ENCODE measurements at regions not wholly inside any gene's neighbourhood (a gene's known extent, or its start where the extent isn't known, plus 50 kb on each side); places are given as distances from the start of the nearest gene placed in this dataset.

DNA sequence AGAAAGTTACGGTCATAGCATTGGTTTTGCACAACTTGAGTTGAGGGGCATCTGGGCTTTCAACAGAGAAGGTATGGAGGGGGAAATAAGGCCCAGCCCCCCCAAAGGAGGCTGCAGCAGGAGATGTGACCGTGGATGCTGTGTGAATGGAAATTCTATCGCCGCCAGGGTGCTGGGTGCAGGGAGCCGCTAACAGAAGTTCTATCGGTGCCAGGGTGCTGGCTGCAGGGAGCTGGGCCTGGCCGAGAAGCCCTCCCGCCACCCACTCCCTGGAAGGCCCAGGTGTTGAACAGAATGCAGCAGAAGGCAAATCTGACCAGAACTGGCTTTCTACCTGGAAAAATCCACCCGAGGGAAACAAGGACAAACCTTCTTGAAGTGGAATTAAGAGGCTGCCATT lies 115.0 kb downstream of the SHANK2 start (continued):
- TF ChIP-seq, protein P1, sequence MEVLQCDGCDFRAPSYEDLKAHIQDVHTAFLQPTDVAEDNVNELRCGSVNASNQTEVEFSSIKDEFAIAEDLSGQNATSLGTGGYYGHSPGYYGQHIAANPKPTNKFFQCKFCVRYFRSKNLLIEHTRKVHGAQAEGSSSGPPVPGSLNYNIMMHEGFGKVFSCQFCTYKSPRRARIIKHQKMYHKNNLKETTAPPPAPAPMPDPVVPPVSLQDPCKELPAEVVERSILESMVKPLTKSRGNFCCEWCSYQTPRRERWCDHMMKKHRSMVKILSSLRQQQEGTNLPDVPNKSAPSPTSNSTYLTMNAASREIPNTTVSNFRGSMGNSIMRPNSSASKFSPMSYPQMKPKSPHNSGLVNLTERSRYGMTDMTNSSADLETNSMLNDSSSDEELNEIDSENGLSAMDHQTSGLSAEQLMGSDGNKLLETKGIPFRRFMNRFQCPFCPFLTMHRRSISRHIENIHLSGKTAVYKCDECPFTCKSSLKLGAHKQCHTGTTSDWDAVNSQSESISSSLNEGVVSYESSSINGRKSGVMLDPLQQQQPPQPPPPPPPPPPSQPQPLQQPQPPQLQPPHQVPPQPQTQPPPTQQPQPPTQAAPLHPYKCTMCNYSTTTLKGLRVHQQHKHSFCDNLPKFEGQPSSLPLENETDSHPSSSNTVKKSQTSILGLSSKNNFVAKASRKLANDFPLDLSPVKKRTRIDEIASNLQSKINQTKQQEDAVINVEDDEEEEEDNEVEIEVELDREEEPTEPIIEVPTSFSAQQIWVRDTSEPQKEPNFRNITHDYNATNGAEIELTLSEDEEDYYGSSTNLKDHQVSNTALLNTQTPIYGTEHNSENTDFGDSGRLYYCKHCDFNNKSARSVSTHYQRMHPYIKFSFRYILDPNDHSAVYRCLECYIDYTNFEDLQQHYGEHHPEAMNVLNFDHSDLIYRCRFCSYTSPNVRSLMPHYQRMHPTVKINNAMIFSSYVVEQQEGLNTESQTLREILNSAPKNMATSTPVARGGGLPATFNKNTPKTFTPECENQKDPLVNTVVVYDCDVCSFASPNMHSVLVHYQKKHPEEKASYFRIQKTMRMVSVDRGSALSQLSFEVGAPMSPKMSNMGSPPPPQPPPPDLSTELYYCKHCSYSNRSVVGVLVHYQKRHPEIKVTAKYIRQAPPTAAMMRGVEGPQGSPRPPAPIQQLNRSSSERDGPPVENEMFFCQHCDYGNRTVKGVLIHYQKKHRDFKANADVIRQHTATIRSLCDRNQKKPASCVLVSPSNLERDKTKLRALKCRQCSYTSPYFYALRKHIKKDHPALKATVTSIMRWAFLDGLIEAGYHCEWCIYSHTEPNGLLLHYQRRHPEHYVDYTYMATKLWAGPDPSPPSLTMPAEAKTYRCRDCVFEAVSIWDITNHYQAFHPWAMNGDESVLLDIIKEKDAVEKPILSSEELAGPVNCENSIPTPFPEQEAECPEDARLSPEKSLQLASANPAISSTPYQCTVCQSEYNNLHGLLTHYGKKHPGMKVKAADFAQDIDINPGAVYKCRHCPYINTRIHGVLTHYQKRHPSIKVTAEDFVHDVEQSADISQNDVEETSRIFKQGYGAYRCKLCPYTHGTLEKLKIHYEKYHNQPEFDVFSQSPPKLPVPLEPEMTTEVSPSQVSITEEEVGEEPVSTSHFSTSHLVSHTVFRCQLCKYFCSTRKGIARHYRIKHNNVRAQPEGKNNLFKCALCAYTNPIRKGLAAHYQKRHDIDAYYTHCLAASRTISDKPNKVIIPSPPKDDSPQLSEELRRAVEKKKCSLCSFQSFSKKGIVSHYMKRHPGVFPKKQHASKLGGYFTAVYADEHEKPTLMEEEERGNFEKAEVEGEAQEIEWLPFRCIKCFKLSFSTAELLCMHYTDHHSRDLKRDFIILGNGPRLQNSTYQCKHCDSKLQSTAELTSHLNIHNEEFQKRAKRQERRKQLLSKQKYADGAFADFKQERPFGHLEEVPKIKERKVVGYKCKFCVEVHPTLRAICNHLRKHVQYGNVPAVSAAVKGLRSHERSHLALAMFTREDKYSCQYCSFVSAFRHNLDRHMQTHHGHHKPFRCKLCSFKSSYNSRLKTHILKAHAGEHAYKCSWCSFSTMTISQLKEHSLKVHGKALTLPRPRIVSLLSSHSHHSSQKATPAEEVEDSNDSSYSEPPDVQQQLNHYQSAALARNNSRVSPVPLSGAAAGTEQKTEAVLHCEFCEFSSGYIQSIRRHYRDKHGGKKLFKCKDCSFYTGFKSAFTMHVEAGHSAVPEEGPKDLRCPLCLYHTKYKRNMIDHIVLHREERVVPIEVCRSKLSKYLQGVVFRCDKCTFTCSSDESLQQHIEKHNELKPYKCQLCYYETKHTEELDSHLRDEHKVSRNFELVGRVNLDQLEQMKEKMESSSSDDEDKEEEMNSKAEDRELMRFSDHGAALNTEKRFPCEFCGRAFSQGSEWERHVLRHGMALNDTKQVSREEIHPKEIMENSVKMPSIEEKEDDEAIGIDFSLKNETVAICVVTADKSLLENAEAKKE (CRISPR knock-in tag; IDR thresholded peaks at IDR 0.05) = no peak
- TF ChIP-seq STAT1 (IDR thresholded peaks at IDR 0.05; ENCODE audit: unreplicated experiment) = no peak
- no peak for TF ChIP-seq CREB1 (CRISPR knock-in tag; IDR thresholded peaks at IDR 0.05; ENCODE audit: low read depth)

DNA sequence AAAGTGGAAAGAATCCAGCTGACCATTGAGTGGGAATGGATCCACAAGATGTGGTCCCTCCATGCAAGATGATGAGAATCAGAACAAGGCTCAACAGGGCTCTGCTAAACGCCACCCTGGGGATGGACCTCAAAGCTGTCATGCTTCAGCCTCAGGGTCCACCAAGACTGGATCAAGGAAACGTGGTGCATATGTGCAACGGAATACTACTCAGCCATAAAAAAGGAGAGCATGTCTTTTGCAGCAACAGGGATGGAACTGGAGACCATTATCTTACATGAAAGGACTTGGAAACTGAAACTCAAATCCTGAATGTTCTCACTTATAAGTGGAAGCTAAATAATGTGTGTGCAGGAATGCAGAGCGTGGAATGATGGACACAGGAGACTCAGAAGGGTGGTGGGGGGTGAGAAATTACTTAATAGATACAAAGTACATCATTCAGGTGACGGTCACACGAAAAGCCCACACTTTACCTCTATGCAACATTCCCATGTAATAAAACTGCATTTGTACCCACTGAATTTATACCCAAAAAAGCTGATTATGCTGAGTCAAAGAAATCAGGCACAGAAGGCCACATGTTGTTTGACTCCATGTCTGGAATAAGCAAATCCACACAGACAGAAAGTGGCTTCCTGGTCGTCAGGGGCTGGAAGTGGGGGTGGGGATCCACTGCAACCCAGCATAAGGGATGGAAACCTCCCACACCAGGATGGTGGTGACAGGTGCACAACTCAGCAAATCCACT lies 116.1 kb downstream of the SHANK2 start:
- Mint-ChIP-seq H3K4me1 (peaks cover 13% of the 10 kb centered on the region), H3K27me3 (ENCODE audit: insufficient read depth, low read depth, poor library complexity) (peaks cover 13% of the 10 kb centered on the region), H3K4me3 (no peak overlapping the region), H3K9me3 (no peaks in the 10 kb centered on the region), H3K27ac (no peak overlapping the region), H3K36me3 (ENCODE audit: low read depth) (peaks cover 28% of the 10 kb centered on the region)
- Histone ChIP-seq H3K27me3 (ENCODE audit: insufficient read depth) (no peaks in the 10 kb centered on the region), H3K4me2 (no peak overlapping the region), H4K20me1 (replicated peaks; ENCODE audit: insufficient read depth) (no peaks in the 10 kb centered on the region), H3K4me3 (no peak overlapping the region), H3K9me2 (ENCODE audit: insufficient read depth) (no peaks in the 10 kb centered on the region), H2AFZ (no peak overlapping the region), H3K36me3 (ENCODE audit: insufficient read depth) (no peaks in the 10 kb centered on the region), H3K4me1 (ENCODE audit: insufficient read depth) (no peaks in the 10 kb centered on the region), H3F3A (replicated peaks; ENCODE audit: low read depth) (no peaks in the 10 kb centered on the region), H3K79me2 (replicated peaks; ENCODE audit: insufficient read depth) (peaks cover 5% of the 10 kb centered on the region), H3K27ac (ENCODE audit: low read depth) (no peak overlapping the region)
- ATAC-seq (no peak), DNase-seq (ENCODE audit: low spot score) (no peak)
- TF ChIP-seq, protein P1 (CRISPR knock-in tag; IDR thresholded peaks at IDR 0.05) = no peak
- no peak for TF ChIP-seq STAT1 (IDR thresholded peaks at IDR 0.05; ENCODE audit: unreplicated experiment)
